ENCODE measurements at regions not wholly inside any gene's neighbourhood (a gene's known extent, or its start where the extent isn't known, plus 50 kb on each side); places are given as distances from the start of the nearest gene placed in this dataset.

GRCh38 chr10:44723619-44724325 is 187.4 kb upstream of the TMEM72 start:
- no peak for TF ChIP-seq E2F4 (CRISPR knock-in tag; IDR thresholded peaks at IDR 0.05; ENCODE audit: borderline replicate concordance, low read depth)
- no peak for TF ChIP-seq ATF1 (CRISPR knock-in tag; IDR thresholded peaks at IDR 0.05)
- TF ChIP-seq, protein P1, sequence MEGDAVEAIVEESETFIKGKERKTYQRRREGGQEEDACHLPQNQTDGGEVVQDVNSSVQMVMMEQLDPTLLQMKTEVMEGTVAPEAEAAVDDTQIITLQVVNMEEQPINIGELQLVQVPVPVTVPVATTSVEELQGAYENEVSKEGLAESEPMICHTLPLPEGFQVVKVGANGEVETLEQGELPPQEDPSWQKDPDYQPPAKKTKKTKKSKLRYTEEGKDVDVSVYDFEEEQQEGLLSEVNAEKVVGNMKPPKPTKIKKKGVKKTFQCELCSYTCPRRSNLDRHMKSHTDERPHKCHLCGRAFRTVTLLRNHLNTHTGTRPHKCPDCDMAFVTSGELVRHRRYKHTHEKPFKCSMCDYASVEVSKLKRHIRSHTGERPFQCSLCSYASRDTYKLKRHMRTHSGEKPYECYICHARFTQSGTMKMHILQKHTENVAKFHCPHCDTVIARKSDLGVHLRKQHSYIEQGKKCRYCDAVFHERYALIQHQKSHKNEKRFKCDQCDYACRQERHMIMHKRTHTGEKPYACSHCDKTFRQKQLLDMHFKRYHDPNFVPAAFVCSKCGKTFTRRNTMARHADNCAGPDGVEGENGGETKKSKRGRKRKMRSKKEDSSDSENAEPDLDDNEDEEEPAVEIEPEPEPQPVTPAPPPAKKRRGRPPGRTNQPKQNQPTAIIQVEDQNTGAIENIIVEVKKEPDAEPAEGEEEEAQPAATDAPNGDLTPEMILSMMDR (IDR thresholded peaks at IDR 0.05): no peak
- TF ChIP-seq ZNF232 (CRISPR knock-in tag; IDR thresholded peaks at IDR 0.05): no peak
- no peak for TF ChIP-seq ZNF219 (CRISPR knock-in tag; IDR thresholded peaks at IDR 0.05; ENCODE audit: borderline replicate concordance)
- no peak for TF ChIP-seq ESRRA (CRISPR knock-in tag; IDR thresholded peaks at IDR 0.05; ENCODE audit: borderline replicate concordance)
- no peak for TF ChIP-seq NR3C1 (CRISPR knock-in tag; conservative IDR thresholded peaks at IDR 0.05; ENCODE audit: low read depth)
- TF ChIP-seq ZNF671 (CRISPR knock-in tag; IDR thresholded peaks at IDR 0.05): no peak
